K562 (cell line): ENCODE measurements at regions not wholly inside any gene's neighbourhood (a gene's known extent, or its start where the extent isn't known, plus 50 kb on each side); places are given as distances from the start of the nearest gene placed in this dataset.

Source experiments
- GABPA ChIP-seq: fragments of 200-800 bp; sonication (Bioruptor generic); conservative IDR thresholded peaks from 2 replicates; pipeline ENCODE4 v1.6.1; 2016; ENCODE audit warnings: low read depth, missing genetic modification characterization, missing compliant biosample characterization
- POLR2A ChIP-seq: fragments of 450-650 bp; conservative IDR thresholded peaks from 2 replicates; pipeline ENCODE4 v1.6.1; 2016
- RFX5 ChIP-seq: IDR thresholded peaks from 2 replicates; pipeline ENCODE4 v1.6.1; 2011; ENCODE audit warnings: low read depth, mild to moderate bottlenecking, improper control_type of control experiment, low read length
- USF2 ChIP-seq: sonication (generic); formaldehyde crosslinking; IDR thresholded peaks from 2 replicates; pipeline ENCODE4 v1.5.0; 2020; ENCODE audit warnings: missing genetic modification reagents
- ZNF121 ChIP-seq: sonication (generic); formaldehyde crosslinking; conservative IDR thresholded peaks from 2 replicates; pipeline ENCODE4 v1.8.0; 2022; ENCODE audit warnings: missing genetic modification reagents
- TF ChIP-seq, protein P1 (sequence below): sonication (generic); formaldehyde crosslinking; IDR thresholded peaks from 2 replicates; pipeline ENCODE4 v1.8.1; 2023; ENCODE audit warnings: mild to moderate bottlenecking, missing genetic modification reagents
- TF ChIP-seq, protein P2 (sequence below): sonication (generic); formaldehyde crosslinking; IDR thresholded peaks from 2 replicates; pipeline ENCODE4 v1.8.0; 2023; ENCODE audit warnings: mild to moderate bottlenecking, missing genetic modification reagents

DNA sequence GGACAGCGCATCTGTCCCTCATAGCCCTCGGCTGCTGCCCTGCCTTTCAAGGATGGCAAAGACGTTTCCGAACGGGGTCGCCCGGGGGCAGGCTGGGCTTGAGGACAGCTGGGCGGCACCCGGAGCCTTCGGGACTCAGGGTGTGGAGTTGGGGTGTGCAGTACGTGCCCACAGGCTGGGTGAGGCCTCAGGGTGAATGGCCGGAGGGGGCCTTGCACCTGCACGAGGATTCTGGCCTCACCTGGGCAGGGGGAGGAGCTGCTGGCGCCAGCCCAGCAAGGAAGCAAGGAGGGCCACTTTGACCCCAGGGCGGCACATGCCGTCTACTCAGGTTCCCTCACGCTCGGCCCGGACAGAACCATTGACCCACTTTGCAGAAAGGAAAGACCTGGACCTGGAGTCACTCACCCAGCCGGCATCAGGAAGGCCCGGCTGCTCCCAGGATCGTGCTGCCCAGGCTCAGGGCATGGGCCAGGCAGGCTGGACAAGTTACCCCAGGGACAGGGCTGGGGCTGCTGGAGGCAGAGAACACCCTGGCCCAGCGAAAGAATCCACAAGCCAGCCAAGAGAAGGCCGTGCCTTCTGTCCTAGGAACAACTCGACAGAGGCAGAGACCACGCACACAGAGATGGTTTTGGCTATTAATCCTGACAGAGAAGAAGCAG, 65.1 kb upstream of the TTC34 start:
- TF ChIP-seq, protein P1, sequence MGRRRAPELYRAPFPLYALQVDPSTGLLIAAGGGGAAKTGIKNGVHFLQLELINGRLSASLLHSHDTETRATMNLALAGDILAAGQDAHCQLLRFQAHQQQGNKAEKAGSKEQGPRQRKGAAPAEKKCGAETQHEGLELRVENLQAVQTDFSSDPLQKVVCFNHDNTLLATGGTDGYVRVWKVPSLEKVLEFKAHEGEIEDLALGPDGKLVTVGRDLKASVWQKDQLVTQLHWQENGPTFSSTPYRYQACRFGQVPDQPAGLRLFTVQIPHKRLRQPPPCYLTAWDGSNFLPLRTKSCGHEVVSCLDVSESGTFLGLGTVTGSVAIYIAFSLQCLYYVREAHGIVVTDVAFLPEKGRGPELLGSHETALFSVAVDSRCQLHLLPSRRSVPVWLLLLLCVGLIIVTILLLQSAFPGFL (CRISPR knock-in tag), result no peak
- TF ChIP-seq ZNF121 (CRISPR knock-in tag) (no peak), USF2 (CRISPR knock-in tag) (no peak), RFX5 (no peak), GABPA (tag) (no peak), POLR2A (no peak)
- TF ChIP-seq, protein P2, sequence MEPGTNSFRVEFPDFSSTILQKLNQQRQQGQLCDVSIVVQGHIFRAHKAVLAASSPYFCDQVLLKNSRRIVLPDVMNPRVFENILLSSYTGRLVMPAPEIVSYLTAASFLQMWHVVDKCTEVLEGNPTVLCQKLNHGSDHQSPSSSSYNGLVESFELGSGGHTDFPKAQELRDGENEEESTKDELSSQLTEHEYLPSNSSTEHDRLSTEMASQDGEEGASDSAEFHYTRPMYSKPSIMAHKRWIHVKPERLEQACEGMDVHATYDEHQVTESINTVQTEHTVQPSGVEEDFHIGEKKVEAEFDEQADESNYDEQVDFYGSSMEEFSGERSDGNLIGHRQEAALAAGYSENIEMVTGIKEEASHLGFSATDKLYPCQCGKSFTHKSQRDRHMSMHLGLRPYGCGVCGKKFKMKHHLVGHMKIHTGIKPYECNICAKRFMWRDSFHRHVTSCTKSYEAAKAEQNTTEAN (CRISPR knock-in tag), result no peak
